ENCODE measurements at regions not wholly inside any gene's neighbourhood (a gene's known extent, or its start where the extent isn't known, plus 50 kb on each side); places are given as distances from the start of the nearest gene placed in this dataset.

DNA sequence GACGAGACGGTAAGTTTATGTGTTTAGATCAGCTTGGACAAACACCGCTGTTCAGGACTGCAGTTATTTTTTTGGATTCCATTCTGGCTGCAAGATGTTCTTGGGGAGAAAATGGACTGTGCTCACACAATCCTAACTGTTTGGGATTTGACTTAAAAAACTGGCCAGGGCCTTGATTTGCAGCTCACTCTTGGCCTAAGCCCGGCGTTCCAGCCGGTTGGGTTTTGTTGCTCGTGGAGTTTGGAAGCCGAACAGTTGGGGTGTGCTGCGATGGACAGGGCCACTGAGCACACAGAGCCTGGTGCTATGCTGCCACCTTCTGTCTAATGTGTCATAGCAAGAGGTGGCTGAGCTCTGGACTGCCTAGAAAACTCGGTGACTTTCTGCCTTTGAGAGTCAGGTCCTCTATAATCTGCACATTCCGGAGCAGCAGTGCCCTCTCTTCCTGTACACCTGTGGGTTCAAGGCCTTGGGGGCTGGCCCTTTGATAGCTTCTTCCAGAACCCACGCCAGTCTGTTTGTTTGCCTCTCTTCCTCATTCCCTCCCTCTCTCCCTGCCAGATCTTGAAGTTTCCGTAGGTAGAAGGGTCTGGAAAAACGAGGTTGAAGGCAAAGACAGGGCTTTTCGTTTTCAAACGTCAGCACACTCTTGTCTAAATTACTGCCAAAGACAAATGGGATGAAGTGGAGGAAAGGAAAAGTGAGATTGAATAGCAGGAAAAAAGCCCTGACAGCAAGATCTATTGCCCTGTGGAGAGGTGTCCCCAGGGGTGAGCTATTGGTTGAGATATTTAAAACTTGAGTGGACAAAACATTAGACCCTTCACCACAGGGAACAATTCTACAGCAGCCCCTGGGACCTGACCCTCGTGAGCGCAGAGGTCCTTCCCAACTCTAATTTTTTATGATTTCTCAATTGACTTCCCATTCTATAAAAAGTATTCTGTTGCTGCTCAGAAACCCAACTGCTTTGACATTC is 167.5 kb upstream of the HABP2 start:
- TF ChIP-seq POLR2A (IDR thresholded peaks at IDR 0.05), result no peak
- TF ChIP-seq, protein P1, sequence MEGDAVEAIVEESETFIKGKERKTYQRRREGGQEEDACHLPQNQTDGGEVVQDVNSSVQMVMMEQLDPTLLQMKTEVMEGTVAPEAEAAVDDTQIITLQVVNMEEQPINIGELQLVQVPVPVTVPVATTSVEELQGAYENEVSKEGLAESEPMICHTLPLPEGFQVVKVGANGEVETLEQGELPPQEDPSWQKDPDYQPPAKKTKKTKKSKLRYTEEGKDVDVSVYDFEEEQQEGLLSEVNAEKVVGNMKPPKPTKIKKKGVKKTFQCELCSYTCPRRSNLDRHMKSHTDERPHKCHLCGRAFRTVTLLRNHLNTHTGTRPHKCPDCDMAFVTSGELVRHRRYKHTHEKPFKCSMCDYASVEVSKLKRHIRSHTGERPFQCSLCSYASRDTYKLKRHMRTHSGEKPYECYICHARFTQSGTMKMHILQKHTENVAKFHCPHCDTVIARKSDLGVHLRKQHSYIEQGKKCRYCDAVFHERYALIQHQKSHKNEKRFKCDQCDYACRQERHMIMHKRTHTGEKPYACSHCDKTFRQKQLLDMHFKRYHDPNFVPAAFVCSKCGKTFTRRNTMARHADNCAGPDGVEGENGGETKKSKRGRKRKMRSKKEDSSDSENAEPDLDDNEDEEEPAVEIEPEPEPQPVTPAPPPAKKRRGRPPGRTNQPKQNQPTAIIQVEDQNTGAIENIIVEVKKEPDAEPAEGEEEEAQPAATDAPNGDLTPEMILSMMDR (IDR thresholded peaks at IDR 0.05), result peak; percentile 36 to 88 (median 88)
